ENCODE measurements at regions not wholly inside any gene's neighbourhood (a gene's known extent, or its start where the extent isn't known, plus 50 kb on each side); places are given as distances from the start of the nearest gene placed in this dataset.

- DNase-seq = no peak
Observed at GRCh38 chr2:2867397-2867979, 510.1 kb downstream of the EIPR1 start.

GRCh38 chr2:2866459-2866858 lies 511.2 kb downstream of the EIPR1 start:
- no peak for DNase-seq

- no peak for DNase-seq
Observed at GRCh38 chr2:2862386-2862785, 515.2 kb downstream of the EIPR1 start.

GRCh38 chr2:2861666-2862240 lies 515.9 kb downstream of the EIPR1 start:
- DNase-seq = no peak

- DNase-seq = no peak
Observed at GRCh38 chr2:2860589-2861300, 516.9 kb downstream of the EIPR1 start.

- no peak for DNase-seq
Observed at GRCh38 chr2:2859732-2860131, 517.9 kb downstream of the EIPR1 start.

- DNase-seq = no peak
Observed at GRCh38 chr2:2859164-2859563, 518.5 kb downstream of the EIPR1 start.

- no peak for DNase-seq
Observed at GRCh38 chr2:2856723-2857415, 520.7 kb downstream of the EIPR1 start.

GRCh38 chr2:2855297-2855696 lies 522.3 kb downstream of the EIPR1 start:
- DNase-seq = no peak

- DNase-seq = no peak
Observed at GRCh38 chr2:2853346-2853745, 522.3 kb upstream of the MYT1L start.

GRCh38 chr2:2851806-2852777 lies 521.0 kb upstream of the MYT1L start:
- DNase-seq = no peak

GRCh38 chr2:2851316-2851715 lies 520.2 kb upstream of the MYT1L start:
- no peak for DNase-seq

GRCh38 chr2:2850859-2851258 lies 519.8 kb upstream of the MYT1L start:
- DNase-seq = no peak

- DNase-seq = no peak
Observed at GRCh38 chr2:2850218-2850755, 519.2 kb upstream of the MYT1L start.

GRCh38 chr2:2849464-2850217 lies 518.6 kb upstream of the MYT1L start:
- DNase-seq = no peak

- no peak for DNase-seq
Observed at GRCh38 chr2:2848621-2849333, 517.7 kb upstream of the MYT1L start.

- no peak for DNase-seq
Observed at GRCh38 chr2:2848198-2848597, 517.1 kb upstream of the MYT1L start.

- no peak for DNase-seq
Observed at GRCh38 chr2:2847209-2847676, 516.2 kb upstream of the MYT1L start.

- no peak for DNase-seq
Observed at GRCh38 chr2:2846332-2847208, 515.5 kb upstream of the MYT1L start.

GRCh38 chr2:2845806-2846315 lies 514.8 kb upstream of the MYT1L start:
- no peak for DNase-seq

Data from NCI-H226 (cell line).